GM21786 (cell line): ENCODE measurements at regions not wholly inside any gene's neighbourhood (a gene's known extent, or its start where the extent isn't known, plus 50 kb on each side); places are given as distances from the start of the nearest gene placed in this dataset.
"Not testable (repeated sequence)": the region's sequence is repeated elsewhere in the genome, so short reads cannot be mapped to it uniquely, and the experiment has no call there.

Source experiments
- ATAC-seq: cut with Tn5 transposase; IDR thresholded peaks from one replicate; pipeline ENCODE4 v1.9.1; 2021; ENCODE audit not compliant: unreplicated experiment

DNA sequence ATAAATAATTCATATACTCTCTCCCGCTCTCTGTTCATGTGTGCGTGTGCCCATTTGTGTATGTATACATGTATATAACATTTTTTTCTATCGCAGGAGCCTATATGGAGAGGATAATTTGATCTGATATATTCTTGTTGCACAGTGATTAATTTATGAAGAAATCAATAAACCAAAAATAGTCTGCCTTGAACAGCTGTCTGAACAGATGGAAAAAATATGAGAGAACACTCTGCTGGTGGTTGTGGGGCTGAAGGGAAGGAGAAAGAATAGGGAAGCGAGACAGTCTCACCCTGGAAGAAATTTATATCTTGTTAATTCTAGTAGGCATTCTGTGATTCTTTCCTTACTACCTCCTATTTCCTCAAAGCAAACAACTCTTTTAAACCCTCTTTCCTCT is 96.6 kb upstream of the B3GAT2 start:
- ATAC-seq = no peak

DNA sequence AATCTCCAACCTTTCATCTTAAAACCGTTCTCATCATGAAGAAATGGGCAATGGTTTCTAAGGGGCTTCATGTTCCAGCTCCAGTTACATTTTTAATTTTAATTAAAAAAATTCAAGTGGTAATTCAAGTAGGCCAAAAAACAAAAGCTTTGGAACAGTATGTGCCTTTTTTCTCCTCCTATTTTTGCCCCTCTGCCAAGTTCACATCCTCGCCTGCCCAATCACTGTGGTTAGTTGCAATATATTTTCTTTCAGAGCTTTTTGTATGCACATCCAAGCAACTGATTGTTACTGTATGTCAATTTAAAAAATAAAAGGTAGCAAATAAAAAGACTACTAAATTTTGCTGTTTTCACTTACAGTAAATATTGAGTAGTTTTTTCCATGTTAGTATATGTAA is 99.8 kb upstream of the B3GAT2 start:
- ATAC-seq = no peak

- no peak for ATAC-seq
Measured at GRCh38 chr6:71066153-71066552, 109.3 kb upstream of the B3GAT2 start.

- ATAC-seq = no peak
Measured at GRCh38 chr6:71067816-71068215, 111.0 kb upstream of the B3GAT2 start.

DNA sequence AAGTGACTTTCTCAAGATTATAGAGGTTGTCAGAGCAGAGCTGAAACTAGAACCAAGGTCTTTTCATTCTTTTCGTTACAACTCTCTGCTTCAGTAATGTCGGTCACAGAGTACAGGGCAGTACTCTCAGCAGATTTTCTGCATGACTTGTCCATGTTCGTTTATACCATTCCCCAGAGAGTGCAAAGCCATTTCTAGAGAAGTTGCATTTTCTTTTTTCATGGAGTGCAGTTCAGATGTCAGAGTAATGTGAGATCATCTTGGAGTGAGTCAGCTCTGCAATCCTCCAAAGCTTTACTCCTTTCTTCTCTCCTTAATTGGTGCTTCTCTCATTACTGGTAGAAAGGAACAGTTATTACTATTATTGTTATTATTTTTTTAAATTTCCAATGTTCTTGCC is 115.6 kb upstream of the B3GAT2 start:
- ATAC-seq = no peak

DNA sequence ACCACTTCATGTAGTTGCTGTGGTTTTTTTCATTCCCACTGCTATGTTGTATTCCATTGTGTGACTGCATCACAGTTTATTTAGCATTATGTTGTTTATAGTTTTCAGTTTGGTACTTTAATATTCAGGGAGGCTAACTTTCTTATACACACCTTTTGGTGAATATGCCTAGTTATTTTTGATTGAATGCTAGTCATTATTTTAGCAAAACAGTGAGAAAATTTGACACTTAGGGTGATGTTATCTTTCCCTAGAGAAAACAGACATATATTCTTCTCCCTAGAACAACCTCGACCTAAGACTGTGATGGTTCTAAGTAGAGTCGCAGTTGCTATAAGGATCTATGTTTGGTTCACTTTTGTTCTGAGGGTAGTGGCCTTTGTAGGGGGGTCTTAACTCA is 120.8 kb upstream of the B3GAT2 start:
- no peak for ATAC-seq

GRCh38 chr6:71079677-71080076 is 122.8 kb upstream of the B3GAT2 start:
- ATAC-seq = no peak

DNA sequence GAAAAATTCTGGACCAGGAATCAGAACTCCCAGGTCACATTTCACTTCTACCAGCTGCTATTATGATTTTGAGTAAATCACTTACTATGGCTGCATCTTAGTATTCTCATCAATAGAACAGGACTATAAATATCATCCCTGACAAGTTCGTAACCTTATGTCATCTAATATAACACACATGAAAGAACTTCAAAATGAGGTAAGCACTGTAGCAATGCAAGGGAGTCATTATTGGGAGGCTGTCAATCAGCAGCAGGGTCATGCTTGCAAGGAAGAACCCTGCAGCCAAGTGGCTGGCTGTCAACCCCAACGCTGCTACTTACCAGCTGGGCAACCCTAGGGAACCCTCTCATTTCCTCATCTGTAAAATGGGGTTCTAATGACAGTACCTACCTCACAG is 123.3 kb upstream of the B3GAT2 start:
- no peak for ATAC-seq

- no peak for ATAC-seq
Measured at GRCh38 chr6:71080826-71081225, 124.0 kb upstream of the B3GAT2 start.

DNA sequence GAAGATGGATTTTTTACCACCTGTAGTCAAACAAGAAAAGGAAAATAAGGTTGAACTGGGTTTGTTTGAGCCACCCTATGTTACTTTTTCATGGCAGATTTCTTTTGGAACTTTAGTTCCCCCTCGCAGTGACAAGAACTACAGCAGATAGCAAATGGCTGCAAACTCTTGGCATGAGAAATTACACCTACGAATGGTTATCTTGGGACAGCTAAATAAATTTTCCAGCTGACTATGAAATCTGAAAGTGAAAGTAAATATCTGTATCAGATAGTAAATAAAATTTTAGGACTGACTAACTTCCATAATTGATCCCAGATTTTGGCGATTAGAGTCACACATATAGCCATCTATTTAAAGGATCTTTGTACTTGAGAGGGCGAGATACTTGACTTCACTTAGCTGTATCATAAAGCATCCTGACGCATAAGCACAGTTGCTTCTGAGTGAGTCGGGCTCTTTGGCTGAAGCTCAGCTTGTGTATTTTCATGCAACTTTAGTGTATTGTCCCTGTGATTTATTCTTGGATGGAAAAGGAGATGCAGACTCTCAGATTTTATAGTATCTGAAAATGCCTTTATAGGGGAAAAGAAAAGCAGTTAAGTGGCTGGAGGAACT is 125.3 kb upstream of the B3GAT2 start:
- no peak for ATAC-seq

GRCh38 chr6:71083308-71083820 is 126.5 kb upstream of the B3GAT2 start:
- ATAC-seq = no peak

GRCh38 chr6:71088166-71088565 is 131.3 kb upstream of the B3GAT2 start:
- ATAC-seq = no peak

- no peak for ATAC-seq
Measured at GRCh38 chr6:71090217-71090616, 133.4 kb upstream of the B3GAT2 start.

DNA sequence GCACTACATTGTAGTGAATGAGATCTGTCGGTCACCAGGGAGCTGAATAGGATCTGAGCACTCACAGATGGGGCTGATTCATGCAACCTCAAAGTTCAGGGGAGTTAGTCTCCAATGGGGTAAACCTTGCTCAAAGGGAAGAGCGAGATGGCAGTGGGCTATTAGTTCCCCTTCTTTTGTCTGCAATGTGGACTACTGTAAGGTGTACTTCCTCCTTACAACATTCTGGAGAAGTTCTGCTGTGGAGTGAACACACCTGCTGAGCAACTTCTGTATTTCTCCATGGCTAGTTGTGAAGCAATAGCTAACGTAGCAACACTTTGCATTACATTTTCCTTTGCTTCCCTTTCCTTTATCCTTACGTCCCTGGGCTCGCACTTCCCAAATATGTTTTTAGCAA is 134.3 kb upstream of the B3GAT2 start:
- ATAC-seq = no peak

DNA sequence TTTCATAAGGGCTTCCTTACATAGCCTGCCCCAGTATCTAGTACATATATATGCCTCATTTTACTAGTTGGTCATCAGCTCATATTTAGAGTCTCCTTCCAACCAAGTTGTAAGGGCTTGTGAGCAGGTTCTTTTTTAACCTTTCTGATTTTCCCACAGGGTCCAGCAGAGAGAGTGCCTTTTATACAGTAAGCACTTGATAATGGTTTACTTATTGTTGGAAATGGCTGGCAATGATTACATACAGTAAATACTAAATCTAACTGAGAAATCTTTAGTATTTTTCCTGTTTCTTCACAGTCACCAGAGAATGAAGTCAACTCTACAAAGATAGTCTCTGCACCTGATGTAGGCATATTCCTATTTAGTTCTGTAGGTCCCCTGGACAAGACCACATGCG is 135.1 kb upstream of the B3GAT2 start:
- ATAC-seq = no peak

DNA sequence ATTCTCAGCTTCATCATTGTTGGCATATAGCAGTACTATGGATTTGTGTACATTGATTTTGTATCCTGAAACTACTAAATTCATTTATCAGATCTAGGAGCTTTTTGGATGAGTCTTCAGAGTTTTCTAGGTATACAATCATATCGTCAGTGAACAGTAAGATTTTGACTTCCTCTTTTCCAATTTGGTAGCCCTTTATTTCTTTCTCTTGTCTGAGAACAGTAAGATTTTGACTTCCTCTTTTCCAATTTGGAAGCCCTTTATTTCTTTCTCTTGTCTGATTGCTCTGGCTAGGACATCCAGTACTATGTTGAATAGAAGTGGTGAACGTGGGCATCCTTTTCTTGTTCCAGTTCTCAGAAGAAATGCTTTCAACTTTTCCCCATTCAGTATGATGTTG is 140.4 kb upstream of the B3GAT2 start:
- ATAC-seq = not testable (repeated sequence)

- ATAC-seq = no peak
Measured at GRCh38 chr6:71099649-71100048, 142.8 kb upstream of the B3GAT2 start.

DNA sequence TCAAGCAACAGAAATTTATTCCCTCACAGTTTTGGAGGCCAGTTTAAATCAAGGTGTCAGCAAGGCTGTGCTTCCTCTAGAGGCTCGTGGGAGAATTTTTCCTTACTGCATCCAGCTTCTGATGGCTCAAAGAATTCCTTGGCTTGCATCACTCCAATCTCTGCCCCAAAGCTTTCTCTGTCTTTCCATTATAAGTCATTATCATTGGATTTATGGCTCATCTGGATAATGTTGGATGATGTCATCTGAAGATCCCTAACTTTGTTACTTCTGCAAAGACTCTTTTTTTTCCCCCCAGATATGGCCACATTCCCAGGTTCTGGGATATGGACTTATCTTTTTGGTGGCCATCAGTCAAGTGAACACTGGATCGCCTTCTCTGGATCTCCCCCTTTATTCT is 146.3 kb upstream of the B3GAT2 start:
- no peak for ATAC-seq

DNA sequence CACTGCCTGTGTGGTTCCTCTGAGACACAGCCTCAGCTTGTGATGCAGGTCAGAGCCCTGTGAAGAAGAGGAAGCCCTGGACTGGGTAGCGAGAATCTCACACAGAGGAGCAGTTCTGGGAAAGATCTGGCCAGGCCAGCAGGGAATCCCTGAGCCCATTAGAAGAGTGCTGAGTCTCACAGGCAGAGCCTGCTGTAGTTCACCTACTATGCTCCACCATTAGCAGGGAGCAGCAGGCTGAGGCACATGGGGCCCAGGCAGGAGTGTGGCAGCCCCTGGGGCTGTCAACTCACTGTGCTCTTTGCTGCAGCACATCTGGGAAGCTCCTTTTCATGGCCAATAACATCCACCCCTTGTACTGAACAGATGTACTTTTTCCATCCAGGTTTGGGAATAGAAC is 146.8 kb upstream of the B3GAT2 start:
- ATAC-seq = no peak

DNA sequence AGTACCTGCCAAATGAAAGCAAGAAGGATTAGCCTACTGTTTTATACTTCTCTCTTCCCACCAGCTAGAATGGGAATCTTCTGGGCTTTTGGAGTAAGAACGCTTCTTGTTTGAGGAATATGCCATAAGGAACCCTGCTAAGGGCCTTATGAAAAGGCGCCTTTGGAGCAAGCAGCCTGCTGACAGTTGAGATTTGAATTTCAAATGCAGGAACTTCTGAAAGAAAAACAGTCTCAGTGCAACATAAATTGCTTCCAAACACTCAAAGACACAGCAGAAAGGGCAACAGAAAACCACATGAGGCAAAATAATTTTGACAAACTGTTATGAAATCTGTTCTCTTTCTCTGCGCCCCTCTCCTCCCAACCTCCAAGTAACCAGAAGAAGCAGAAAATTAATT is 149.4 kb upstream of the B3GAT2 start:
- ATAC-seq = no peak

GRCh38 chr6:71107911-71108420 is 151.1 kb upstream of the B3GAT2 start:
- no peak for ATAC-seq

GRCh38 chr6:71114544-71114943 is 157.7 kb upstream of the B3GAT2 start:
- no peak for ATAC-seq

- ATAC-seq = no peak
Measured at GRCh38 chr6:71114986-71115385, 158.1 kb upstream of the B3GAT2 start.
